ENCODE measurements at regions not wholly inside any gene's neighbourhood (a gene's known extent, or its start where the extent isn't known, plus 50 kb on each side); places are given as distances from the start of the nearest gene placed in this dataset.

DNA sequence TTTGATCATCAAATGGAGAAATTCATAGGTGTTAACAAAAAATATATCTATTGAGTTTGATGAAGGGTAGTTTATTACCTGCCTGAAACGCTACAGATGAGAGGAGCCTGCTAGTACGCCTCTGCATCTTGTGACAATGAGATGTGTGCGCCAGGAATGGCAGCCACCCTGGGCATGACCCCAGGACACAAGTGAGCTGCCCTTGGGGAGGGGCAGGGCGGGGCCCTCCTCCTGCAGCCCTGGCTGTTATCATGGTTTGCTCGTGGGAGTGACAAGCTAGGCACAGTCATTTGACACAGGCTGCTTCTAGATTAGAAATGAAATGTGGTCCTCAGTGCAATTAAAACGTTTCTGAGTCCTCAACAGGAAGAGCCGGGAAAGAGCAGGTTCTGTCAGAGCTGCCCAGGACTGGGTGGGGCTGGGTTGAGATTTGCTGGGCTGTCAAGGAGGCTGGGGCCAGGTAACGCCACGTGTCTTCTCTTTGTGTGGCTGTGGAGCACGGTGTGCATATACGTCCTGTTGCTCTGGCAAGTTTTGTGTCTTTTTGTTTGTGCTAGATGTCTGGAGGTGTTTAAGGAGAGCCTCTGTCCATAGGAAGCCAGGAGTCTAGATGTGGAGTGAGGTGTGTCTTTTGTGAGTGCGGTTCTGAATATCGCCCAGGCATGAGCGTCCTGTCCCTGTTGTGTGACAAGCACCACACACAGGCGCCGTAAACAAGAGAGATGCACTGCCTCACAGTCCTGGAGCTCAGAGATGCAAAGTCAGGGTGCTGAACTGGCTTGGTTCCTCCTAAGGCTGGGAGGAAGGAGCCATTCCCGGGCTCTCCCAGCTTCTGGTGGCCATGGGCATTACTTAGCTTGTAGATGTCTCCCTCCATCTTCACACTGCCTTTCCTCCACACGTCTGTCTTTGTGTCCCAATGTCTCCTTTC lies 129.0 kb upstream of the IRX4 start:
- no peak for DNase-seq (ENCODE audit: low read depth in 2 of 2)

DNA sequence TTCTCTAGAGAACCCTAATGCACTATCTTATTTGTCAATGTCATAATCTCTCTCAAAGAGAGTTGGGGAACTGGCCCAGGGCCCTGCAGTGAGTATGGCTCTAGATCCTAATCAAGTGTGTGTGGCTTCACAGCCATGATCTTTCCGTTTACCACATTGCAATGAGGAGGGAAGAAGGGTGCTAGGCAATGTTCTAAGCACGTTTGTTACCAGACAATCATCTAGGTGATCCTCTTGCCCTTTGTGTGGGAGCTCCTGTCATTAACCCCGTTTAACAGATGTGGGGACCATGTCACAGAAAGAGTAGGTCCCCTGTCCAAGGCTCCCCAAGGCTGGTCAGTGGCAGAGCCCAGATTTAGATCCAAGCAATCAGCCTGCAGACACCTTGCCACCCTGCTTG lies 128.2 kb upstream of the IRX4 start:
- DNase-seq (ENCODE audit: low read depth in 2 of 2) = no peak

DNA sequence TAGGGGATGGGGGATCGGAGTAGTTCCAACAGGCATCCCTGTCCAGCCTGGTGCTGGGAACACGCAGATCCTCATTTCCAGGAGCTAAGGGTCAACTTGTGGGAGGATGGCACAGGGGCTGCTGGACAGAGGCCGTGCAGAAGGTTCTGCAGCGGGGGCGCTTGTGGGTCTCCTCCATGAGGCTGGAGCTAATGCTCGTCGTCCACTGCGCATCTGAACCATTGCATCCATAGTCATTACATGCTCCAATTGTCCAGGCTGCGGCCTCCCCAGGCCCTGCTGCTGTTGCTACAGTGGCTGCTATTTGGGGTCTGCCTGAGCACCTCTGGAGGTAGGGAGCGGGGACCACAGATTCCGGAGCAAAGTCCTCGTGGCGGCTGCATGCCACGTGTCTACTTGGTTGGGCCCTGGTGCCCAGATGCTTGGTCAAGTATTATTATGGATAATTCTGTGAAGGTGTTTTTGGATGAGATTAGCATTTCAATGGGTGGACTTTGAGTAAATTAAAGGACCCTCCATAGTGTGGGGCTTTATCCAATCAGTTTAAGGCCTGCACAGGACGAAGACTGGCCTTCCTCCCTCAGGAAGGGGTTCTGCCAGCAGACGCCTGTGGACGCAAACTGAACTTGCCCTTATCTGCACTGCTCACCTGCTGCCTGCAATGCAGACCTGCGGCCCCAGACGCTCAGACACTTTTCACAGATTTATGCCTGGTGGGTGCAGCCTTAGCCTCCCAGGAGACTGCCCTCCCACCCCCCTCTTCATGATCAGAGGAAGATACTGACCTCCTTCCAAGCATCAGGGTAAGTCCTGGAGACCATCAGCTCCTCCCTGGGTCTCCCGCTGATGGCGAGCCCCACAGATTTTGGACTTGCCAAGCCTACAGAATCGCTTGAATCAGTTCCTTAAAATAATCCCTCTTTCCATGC lies 127.5 kb upstream of the IRX4 start:
- no peak for DNase-seq (ENCODE audit: low read depth in 2 of 2)

DNA sequence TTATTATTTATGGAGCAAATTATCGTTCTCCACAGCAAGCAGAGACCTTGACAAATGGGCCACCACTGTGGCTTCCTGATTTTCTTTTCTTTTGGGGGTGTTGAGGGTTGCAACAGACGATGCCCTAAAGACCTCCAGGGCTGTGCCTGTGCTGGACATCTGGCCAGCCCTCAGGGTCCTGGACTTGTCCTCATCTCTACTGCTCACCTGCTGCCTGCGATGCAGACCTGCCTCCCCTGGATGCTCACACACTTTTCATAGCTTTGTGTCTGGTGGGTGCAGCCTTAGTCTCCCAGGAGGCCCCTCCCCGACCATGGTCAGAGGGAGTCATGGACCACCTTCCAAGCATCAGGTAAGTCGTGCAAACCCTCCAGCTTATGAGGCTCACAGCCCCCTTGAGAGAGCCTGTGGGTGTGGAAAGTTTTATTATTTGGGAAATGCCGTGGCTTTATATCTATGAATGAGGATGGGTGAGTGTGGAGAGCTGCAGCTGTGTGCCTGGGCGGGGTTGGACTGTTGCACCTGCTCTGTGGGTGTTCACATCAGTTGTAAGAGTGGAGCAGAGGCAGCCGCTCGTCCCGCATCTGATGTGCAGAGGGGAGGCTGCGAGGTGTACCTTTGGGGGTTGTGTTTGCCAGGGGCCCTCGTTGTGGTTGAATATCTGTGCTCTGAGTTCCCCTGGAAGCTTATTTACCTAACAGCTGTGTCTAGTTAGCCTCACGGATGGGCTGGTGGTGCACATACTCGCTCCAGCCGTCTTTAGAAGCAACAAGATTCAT lies 126.3 kb upstream of the IRX4 start:
- DNase-seq (ENCODE audit: low read depth in 2 of 2) = no peak

DNA sequence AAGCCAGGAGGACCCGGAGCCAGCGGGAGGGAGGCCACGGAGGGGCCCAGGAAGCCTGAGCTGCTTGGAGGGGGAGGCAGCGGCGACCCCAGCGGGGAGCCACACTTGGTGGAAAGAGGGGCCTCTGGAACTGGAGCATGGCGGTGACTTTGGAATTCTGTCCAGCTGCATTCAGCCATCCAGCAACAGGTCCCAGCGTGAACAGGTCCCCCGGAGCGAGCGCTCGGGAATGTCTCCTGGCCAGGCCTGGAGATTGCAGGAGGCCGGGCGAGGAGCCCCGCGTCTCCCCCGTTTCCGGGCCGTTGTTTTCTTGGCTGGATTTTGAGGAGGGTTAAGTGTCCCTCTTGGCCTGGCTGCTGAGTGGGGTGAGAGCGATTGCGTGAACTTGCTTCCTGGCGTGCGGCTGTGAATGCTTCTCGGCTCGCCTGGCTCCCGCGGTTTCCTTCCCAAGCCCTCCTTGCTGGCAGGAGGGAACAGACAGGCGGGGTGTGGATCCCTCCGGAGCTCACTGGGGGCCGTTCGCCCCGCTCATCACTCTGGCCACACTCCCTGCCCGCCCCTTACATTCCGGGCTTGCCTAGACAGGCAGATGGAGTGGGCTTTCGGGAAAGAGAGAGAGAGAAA lies 125.3 kb upstream of the IRX4 start:
- DNase-seq (ENCODE audit: low read depth in 2 of 2) = no peak

DNA sequence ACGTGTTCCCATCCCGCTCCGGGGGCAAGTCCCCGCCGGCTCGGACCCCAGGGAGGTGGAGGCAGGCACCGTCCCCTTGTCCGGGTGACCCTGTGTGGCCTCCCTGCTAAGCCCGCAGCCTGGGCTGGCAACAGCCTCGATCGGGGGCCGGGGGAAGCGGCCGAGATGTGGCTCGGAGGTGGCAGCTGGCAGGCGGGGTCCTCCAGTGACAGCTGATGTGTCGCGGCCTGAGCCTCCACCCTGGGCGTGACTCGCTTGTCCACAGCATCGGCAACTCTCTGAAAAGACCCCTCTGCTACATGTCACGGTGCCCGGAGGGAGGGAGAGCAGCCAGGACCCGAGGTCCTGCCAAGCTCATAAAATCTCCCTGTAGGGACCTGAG lies 124.8 kb upstream of the IRX4 start:
- DNase-seq (ENCODE audit: low read depth in 2 of 2) = no peak

DNA sequence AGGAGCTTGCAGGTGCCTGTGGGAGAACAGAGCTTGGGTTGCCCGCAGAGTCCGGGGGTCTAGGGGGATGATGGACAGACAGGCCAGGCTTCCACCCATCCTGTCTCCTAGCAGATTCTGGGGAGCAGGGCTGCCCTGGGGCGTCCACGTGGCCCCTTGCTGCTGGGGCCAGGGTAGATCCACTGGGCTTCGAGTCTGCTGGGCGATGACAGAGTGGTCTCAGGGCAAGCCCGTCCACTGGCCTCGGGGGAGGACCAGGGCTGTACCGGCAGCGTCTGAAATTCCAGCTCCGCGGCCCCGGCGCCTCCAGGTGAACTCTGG lies 124.2 kb upstream of the IRX4 start:
- DNase-seq (ENCODE audit: low read depth in 2 of 2) = no peak

DNA sequence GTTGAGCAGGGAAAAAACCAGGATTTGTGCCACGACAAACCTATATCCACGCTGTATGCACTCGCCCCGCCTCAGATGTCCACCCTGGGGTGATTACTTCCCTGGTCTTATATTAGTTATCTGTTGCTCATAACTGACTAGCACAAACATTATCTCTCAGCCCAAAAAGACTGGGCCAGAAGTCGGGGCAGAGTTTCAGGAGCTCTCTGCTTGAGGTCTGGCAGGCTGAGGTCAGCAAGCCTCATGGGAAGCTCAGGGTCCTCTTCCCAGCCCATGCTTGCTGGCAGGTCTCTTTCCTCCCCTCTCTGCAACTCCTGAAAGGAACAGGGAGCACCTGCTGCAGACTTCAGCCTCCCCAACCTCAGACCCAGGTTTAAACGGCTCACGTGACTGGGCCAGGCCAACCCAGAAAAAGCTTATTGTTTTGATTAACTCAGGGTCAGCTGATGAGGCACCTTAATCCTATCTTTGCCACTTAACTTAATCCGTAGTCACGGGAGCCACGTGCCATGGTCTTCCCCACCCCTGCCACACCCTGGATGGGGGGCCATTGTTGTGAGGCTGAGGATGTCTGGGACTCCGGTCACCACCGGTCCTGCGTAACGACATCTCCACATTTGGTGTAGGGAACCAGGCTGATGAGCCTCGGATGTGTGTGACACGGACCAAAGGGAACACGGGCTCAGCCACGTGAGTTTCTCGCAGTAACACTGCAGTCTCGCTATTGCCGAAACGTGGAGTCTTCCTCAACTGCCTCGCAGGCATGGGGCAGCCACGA lies 123.7 kb upstream of the IRX4 start:
- DNase-seq (ENCODE audit: low read depth in 2 of 2) = no peak

DNA sequence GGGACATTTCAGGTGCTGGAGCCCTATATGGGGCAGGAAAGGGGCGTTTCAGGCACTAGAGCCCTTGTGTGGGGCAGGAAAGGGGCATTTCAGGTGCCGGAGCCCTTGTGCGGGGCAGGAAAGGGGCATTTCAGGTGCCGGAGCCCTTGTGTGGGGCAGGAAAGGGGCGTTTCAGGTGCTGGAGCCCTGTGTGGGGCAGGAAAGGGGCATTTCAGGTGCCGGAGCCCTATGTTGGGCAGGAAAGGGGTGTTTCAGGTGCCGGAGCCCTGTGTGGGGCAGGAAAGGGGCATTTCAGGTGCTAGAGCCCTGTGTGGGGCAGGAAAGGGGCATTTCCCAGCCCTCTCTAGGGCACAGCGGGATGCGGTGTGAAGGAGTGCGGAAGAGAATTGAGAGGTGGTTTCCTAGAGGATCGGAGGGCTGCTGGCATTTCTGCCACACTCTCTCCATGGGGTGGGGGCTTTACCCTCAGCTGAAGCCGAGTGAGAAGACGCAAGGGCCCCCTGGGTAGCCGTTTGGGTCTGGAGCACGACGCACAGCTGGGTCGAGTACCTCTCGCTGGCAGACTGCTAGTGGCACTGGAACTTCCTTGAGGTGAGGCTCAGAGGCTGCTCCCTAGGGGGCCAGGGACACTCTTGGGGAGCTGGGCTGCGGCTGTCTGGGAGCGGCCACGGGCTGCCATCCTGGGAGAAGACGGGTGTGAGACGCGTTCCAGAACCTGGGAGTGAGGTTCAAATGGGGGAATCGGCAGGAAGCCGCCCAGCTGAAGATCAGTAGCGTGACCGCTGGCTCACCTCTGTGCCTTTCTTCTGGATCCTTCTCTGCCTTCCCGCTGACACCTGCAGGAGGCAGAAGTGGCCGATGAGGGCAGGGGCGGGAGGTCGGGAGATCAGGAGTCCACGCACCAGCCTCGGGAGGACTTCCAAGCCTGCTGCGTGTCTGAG lies 122.6 kb upstream of the IRX4 start:
- DNase-seq (ENCODE audit: low read depth in 2 of 2) = no peak

DNA sequence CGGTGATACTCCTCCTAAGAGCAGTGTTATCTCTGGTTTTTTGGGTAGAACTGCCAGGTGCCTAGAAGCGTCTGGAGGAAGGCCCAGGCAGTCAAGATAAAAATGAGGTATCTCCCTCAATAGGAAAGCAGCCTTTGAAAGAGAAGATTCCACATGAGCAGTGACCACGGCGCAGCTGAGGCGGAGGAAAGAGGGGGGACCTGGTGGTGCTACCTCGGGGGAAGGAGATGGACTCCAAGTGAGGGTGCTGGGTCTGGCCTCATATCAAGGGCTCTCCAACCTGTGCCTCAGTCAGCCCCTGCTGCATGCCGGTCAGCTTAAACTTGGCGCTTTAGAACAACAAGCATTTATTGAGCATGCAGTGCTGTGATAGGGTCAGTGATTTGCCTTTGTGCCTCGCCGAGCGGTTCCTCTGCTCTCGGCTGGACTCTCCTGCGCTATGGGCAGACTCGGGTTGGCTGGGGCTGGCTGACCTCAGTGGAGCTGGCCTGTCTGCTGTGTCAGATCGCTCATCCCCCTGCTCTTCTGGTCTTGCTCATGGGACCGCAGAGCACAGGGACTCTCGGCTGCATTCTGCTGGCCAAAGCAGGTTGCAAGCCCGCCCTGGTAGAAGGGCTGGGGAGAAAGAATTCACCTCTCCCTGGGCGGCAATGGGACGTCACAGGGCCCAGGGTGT lies 121.1 kb upstream of the IRX4 start:
- DNase-seq (ENCODE audit: low read depth in 2 of 2) = no peak

DNA sequence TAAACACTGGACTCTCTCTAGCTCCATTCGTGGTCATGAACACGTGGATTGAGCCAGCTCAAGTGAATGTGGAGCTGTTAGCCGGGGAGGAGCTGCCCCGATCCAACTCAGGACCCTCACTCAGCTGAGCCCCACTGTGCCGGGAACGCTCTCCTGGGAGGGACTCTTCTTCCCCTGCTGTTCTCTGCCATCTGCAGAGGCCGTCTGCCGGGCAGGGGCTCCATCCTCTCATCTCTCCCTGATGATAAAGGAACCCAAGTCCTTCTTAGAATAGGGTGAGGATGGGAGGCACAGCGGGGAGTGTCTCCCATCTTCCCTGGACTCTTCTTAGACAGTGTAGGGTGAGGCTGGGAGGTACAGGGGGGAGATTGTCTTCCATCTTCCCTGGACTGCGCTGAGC lies 120.5 kb upstream of the IRX4 start:
- no peak for DNase-seq (ENCODE audit: low read depth in 2 of 2)

DNA sequence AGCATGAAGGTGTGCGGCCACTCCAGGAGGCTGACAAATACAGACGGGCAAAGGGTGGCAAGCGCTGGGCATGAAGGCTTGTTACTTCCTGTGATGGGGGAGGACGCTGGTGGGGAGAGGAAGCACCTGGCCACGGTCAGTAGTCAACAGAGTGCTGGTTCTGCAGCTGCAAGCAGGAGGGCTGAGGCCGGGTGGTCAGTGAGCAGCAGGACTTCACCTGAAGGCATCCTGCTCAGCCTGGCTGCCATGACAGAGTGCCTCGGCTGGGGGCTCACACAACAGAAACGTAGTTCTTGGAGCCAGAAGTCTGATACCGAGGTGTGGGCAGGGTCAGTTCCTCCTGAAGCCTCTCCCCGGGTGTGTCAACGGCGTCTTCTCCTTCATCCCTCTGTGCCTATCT lies 118.6 kb upstream of the IRX4 start:
- no peak for DNase-seq (ENCODE audit: low read depth in 2 of 2)

DNA sequence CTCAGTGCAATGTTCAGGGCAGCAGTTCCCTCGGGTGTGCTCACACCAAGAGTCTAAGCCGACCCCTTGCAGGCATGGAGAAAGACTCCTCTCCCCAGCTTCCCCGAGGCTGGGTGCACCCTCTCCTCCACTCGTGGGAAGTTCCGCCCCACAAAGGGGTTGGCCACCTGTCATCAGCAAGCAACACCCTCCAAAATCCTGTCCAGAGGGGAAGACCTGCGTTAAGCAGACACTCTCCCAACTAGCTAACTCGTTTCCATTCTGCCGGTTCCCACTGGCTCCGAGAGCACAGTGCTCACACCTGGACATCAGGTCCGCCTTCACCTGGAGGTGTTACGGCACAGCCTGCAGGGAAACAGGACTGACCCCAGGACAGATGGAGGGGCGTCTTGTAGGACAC lies 117.9 kb upstream of the IRX4 start:
- DNase-seq (ENCODE audit: low read depth in 2 of 2) = no peak

DNA sequence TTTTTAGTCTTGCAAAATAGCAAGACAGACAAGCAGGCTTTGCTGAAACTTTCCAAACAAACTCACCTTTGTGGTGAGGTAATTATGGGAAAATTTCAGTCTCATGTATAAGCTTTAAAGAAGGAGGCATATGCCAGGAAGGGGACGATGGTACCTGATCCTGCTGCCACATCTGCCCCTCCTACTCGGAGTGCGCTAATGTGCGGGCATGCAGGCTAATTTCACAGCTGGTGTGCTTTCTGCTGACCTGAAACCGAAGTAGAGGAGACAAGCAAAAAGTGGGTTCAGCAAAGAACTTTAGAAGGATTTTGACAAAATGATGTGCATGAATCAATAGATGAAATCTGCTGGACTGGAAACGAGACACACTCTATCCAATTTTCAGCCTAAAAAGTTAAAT lies 117.1 kb upstream of the IRX4 start:
- no peak for DNase-seq (ENCODE audit: low read depth in 2 of 2)

DNA sequence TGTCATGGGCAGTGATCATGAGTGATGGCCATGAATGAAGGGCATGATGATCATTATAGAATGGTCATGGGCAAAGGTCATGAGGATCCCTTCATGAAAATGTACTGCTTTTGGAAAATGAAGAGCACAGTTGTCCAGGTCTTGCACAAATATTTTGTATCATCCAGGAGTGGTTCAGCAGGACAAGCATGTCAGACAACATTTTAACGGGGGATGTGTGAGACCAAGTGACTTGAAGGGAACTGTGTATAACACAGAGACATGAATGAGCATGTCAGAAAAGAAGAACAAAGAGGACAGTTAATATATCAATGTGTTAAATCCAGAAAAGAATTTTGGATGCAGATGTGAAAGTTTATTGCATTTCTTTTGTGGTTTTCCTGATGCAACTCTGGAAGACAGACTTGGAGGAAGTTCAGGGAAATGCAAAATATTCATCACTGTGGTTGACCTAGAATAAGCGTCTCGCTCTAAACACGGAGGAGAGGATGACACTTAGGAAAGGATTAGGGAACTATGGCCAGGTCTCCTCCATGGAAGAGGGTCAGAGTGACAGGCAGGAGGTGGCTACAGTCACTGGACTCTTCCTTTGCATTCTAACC lies 116.1 kb upstream of the IRX4 start:
- DNase-seq (ENCODE audit: low read depth in 2 of 2) = no peak

DNA sequence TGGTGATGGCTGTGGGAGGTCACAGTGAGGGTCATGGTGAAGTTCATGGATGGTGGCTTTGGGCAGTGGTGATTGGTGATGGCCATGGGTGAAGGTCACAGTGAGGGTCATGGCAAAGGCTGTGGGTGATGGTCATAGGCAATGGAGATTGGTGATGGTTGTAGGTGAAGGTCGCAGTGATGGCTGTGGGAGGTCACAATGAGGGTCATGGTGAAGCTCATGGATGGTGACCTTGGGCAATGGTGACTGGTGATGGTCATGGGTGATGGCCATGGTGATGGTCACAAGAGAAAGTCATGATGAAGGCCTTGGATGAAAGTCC lies 115.6 kb upstream of the IRX4 start:
- no peak for DNase-seq (ENCODE audit: low read depth in 2 of 2)

DNA sequence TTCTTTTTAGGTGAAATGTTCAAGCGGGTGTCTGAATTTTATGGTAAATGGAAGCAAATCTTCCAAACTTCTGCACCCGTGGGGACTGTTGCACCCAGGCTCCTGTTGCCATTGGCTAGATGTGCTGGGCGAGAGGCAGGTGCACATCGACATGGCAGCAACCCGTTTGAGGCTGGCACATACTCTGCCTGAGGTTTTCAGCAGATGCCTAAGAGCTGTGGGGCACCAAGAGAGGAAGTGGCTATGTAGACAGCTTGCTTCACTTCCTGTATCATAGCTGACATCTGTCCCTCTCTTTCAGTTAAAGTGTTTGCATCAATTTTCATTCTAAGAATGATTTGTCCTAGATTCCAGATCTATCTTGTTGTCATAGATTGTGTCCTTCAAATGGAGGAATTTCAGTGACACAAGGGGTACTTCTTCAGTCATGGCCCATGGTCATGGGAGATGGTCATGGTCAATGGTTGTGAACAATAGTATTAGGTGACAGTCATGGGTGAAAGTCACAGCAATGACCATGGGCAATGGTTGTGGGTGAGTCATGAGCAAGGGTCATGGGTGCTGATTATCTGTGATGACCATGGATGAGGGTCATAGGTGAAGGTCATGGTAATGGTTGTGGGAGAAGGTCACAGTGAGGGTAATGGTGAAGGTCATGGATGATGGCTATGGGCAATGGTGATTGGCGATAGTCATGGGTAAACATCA lies 115.1 kb upstream of the IRX4 start:
- no peak for DNase-seq (ENCODE audit: low read depth in 2 of 2)

DNA sequence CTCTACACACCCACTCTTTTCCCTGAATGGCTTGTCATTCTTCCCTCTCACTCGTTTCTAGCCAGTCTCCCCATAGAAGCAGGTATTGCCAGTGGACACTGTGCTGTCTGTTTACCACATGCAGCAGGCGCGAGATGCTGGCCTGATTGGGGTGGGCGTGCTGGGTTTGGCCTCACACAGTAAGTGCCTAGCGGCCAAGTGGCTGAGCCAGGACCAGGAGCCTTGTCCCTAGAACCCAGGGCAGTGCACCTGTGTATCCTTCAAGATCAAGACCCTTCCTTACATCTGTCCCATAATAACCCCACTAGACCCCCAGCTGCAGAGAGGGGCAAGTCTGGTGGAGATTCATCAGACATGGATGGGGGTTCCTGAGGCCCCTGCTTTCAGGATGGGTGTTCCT lies 112.8 kb upstream of the IRX4 start:
- DNase-seq (ENCODE audit: low read depth in 2 of 2) = no peak
